Breast epithelium (tissue), 3 donors: ENCODE measurements at regions not wholly inside any gene's neighbourhood (a gene's known extent, or its start where the extent isn't known, plus 50 kb on each side); places are given as distances from the start of the nearest gene placed in this dataset.

ENCODE experiments used
- CTCF ChIP-seq, 3 donors: fragments of 450-650 bp; IDR thresholded peaks; one replicate each; pipeline ENCODE4 v1.5.1; 2016 to 2017; ENCODE audit warnings: antibody characterized with exemption in 3 of 3, mild to moderate bottlenecking in 3 of 3, moderate library complexity in 3 of 3
- POLR2A ChIP-seq: fragments of 450-650 bp; IDR thresholded peaks from one replicate; pipeline ENCODE4 v1.6.1; 2016; ENCODE audit warnings: antibody characterized with exemption, mild to moderate bottlenecking, moderate library complexity

GRCh38 chr22:47597041-47597440 lies 834.6 kb downstream of the TBC1D22A start:
- TF ChIP-seq CTCF (IDR thresholded peaks at IDR 0.05) = no peak
- no peak for TF ChIP-seq POLR2A
